ENCODE measurements at regions not wholly inside any gene's neighbourhood (a gene's known extent, or its start where the extent isn't known, plus 50 kb on each side); places are given as distances from the start of the nearest gene placed in this dataset.
"Not testable (repeated sequence)": the region's sequence is repeated elsewhere in the genome, so short reads cannot be mapped to it uniquely, and the experiment has no call there.

DNA sequence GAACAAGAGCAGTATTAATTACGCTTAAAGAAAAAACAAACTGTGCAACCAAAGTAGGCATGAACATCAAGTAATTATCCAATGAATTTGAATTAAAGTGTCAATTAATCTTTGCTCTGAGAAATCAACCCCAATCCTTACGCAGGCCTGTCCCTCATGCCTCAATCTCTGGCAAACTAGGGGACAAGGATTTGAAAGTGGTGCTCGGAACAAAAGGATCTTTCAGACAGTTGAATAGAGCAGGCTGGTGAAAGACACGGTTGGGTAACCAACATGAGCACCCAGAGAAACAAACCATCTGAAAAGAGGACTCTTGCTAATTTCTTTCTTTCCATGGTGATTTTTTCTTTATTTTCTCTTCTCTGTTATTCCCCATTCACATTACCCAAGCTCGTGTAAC lies 203.5 kb upstream of the PHF14 start:
- Mint-ChIP-seq H3K27me3 (ENCODE audit: unreplicated experiment) (no peaks in the 10 kb centered on the region), H3K27ac (ENCODE audit: unreplicated experiment) (no peak overlapping the region), H3K9me3 (ENCODE audit: unreplicated experiment) (no peaks in the 10 kb centered on the region), H3K4me3 (ENCODE audit: unreplicated experiment) (no peak overlapping the region), H3K36me3 (ENCODE audit: unreplicated experiment) (no peaks in the 10 kb centered on the region), H3K4me1 (ENCODE audit: unreplicated experiment) (peaks cover 4% of the 10 kb centered on the region)
- TF ChIP-seq, protein P1, sequence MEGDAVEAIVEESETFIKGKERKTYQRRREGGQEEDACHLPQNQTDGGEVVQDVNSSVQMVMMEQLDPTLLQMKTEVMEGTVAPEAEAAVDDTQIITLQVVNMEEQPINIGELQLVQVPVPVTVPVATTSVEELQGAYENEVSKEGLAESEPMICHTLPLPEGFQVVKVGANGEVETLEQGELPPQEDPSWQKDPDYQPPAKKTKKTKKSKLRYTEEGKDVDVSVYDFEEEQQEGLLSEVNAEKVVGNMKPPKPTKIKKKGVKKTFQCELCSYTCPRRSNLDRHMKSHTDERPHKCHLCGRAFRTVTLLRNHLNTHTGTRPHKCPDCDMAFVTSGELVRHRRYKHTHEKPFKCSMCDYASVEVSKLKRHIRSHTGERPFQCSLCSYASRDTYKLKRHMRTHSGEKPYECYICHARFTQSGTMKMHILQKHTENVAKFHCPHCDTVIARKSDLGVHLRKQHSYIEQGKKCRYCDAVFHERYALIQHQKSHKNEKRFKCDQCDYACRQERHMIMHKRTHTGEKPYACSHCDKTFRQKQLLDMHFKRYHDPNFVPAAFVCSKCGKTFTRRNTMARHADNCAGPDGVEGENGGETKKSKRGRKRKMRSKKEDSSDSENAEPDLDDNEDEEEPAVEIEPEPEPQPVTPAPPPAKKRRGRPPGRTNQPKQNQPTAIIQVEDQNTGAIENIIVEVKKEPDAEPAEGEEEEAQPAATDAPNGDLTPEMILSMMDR (IDR thresholded peaks at IDR 0.05), result no peak
- DNase-seq (ENCODE audit: extremely low spot score, unreplicated experiment), result no peak

DNA sequence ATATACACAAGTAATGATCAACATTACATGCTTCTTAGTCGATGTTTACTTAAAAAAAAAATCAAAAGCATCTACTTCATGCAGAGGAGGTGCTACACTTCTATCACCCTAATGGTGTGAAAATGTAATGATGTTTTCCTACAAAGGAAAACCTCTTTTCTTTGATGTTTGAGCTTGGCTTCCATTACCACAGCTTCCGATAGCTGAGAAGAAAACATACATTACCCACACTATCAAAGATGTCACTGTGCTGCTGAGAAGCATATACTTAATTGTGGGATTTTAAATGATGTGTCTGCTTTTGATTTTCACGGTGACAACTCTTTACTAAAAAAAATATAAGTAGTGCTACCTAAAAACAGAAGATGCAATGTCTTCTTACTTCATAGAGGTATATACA lies 200.2 kb upstream of the PHF14 start:
- H3K36me3 Mint-ChIP-seq (ENCODE audit: unreplicated experiment), result no peaks in the 10 kb centered on the region
- H3K27me3 Mint-ChIP-seq (ENCODE audit: unreplicated experiment), result no peaks in the 10 kb centered on the region
- H3K27ac Mint-ChIP-seq (ENCODE audit: unreplicated experiment), result no peak overlapping the region
- no peaks in the 10 kb centered on the region for H3K9me3 Mint-ChIP-seq (ENCODE audit: unreplicated experiment)
- TF ChIP-seq, protein P1 (IDR thresholded peaks at IDR 0.05), result no peak
- H3K4me3 Mint-ChIP-seq (ENCODE audit: unreplicated experiment), result no peak overlapping the region
- no peak for DNase-seq (ENCODE audit: extremely low spot score, unreplicated experiment)
- H3K4me1 Mint-ChIP-seq (ENCODE audit: unreplicated experiment), result no peaks in the 10 kb centered on the region

DNA sequence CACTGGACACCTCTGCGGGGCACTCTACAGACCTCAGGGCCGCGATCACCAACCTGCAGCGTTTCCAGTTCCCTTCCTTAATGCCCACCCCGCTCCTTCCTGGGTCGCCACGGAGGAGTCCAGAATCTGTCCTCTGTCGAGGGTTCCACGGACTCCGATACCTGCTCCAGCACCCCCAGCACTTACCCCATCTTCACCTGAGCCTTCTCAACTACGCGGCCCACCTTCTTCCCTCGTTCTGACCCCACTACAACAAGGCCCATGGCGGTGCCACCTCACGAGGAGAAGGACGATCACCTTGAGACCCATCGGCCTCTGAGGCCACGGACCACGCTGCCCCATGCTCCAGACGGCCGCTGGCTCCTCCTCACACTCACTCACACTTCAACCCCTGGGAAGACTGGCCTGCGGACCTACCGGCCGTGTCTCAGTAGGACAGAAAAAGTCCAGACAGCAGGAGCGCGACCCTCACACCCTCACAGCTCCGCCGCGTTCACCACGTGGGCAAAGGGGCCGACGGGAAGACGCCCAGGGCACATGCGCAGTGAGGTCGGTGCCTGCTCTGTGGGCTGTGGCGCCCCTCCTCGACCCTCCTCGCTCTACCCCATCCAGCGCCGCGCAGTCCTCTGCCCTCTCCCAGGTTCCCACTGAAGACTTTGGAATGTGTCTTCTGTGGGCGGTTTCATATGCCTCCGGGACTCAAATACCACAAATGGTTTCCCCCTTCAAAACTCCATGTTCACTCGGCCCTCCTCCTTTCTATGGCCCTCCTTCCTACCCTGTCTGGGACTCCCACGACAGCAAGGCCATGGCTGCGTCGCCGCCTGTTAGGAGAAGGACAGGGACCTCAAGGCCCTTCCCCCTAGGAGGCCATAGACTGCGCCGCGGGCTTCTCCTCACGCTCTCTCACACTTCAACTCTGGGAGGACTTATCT lies 193.9 kb upstream of the PHF14 start:
- H3K4me1 Mint-ChIP-seq (ENCODE audit: unreplicated experiment), result no peaks in the 10 kb centered on the region
- H3K36me3 Mint-ChIP-seq (ENCODE audit: unreplicated experiment), result no peaks in the 10 kb centered on the region
- peaks cover 5% of the 10 kb centered on the region for H3K9me3 Mint-ChIP-seq (ENCODE audit: unreplicated experiment)
- H3K27ac Mint-ChIP-seq (ENCODE audit: unreplicated experiment), result no peak overlapping the region
- no peaks in the 10 kb centered on the region for H3K27me3 Mint-ChIP-seq (ENCODE audit: unreplicated experiment)
- TF ChIP-seq, protein P1 (IDR thresholded peaks at IDR 0.05), result no peak
- no peak overlapping the region for H3K4me3 Mint-ChIP-seq (ENCODE audit: unreplicated experiment)
- DNase-seq (ENCODE audit: extremely low spot score, unreplicated experiment), result no peak

DNA sequence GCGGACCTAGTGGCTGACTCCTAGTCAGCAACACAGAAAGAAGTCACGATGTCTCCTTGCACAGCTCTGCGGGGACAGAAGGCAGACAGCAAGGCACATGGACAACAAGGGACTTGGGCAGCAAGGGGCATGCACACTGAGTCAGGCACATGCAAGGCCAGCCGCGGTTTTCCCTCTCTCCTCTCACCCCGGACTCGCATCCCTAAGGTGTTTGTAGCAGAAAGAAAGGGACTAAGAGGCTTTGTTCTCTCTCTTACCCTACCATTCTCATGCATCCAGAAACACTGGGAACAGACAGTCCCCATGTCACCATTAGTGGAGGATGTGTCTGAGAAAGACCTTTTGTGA lies 193.3 kb upstream of the PHF14 start:
- H3K27me3 Mint-ChIP-seq (ENCODE audit: unreplicated experiment), result no peaks in the 10 kb centered on the region
- TF ChIP-seq, protein P1 (IDR thresholded peaks at IDR 0.05), result no peak
- H3K36me3 Mint-ChIP-seq (ENCODE audit: unreplicated experiment), result no peaks in the 10 kb centered on the region

DNA sequence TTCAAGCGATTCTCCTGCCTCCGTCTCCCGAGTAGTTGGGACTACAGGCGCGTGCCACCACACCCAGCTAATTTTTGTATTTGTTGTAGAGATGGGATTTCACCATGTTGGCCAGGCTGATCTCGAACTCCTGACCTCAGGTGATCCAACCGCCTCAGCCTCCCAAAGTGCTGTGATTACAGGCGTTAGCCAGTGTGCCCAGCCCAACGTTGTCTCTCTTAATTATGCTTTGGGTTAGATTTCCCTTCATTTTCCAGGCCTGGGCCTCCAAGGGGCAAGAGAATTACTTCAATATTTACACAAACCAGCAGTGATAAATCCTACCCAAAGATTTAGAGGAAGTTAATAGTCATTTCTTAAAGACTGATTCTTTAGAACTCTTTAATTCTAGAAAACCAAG lies 186.7 kb upstream of the PHF14 start:
- H3K9me3 Mint-ChIP-seq (ENCODE audit: unreplicated experiment); H3K27ac Mint-ChIP-seq (ENCODE audit: unreplicated experiment); H3K27me3 Mint-ChIP-seq (ENCODE audit: unreplicated experiment); DNase-seq (ENCODE audit: extremely low spot score, unreplicated experiment); H3K36me3 Mint-ChIP-seq (ENCODE audit: unreplicated experiment); H3K4me3 Mint-ChIP-seq (ENCODE audit: unreplicated experiment); H3K4me1 Mint-ChIP-seq (ENCODE audit: unreplicated experiment): not testable (repeated sequence)

More for the DNA sequence above, 193.3 kb upstream of the PHF14 start:
- Mint-ChIP-seq H3K4me3 (ENCODE audit: unreplicated experiment) (no peak overlapping the region), H3K27ac (ENCODE audit: unreplicated experiment) (no peak overlapping the region), H3K9me3 (ENCODE audit: unreplicated experiment) (peaks cover 5% of the 10 kb centered on the region), H3K4me1 (ENCODE audit: unreplicated experiment) (no peaks in the 10 kb centered on the region)
- DNase-seq (ENCODE audit: extremely low spot score, unreplicated experiment), result no peak
